ENCODE measurements at regions not wholly inside any gene's neighbourhood (a gene's known extent, or its start where the extent isn't known, plus 50 kb on each side); places are given as distances from the start of the nearest gene placed in this dataset.

DNA sequence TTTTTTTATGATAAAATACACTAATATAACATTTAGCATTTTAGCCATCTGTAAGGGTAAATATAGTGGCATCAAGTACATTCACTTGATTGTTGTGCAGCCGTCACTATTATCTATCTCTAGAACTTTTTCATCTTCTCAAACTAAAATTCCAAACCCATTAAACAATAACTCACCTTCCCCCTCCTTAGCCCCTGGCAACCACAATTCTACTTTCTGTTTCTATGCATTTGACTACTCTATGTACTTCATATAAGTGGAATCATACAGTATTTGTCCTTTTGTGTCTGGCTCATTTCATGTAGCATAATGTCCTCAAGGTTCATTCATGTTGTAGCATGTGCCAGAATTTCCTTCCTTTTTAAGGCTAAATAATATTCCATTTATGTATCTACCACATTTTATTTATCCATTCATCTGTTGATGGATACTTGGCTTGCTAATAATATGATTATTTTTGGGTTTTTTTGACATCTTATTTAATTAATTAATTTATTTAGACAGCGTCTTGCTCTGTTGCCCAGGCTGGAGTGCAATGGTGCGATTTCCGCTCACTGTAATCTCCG is 69.6 kb upstream of the MACF1 start:
- no peak for DNase-seq (ENCODE audit: low spot score)

DNA sequence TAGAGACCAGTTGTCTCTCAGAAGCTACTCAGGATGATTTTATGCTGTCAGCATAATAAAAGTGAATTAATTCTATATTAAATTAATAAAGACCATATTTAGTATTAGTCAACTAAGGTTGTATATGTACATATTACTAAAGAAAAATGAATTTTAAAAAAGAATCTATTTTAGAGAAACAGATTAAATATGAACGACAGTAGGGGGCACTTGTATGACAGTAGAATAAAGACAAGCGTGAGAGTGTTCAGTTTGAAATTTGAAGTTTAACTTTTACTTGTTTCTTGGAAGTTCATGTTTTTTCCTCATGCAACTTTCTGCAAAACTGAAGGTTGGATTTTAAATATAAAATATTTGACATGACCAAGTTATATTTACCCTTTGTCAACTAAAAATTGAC is 67.9 kb upstream of the MACF1 start:
- DNase-seq (ENCODE audit: low spot score), result no peak

GRCh38 chr1:39139723-39140360 is 64.7 kb upstream of the MACF1 start:
- no peak for DNase-seq (ENCODE audit: low spot score)

DNA sequence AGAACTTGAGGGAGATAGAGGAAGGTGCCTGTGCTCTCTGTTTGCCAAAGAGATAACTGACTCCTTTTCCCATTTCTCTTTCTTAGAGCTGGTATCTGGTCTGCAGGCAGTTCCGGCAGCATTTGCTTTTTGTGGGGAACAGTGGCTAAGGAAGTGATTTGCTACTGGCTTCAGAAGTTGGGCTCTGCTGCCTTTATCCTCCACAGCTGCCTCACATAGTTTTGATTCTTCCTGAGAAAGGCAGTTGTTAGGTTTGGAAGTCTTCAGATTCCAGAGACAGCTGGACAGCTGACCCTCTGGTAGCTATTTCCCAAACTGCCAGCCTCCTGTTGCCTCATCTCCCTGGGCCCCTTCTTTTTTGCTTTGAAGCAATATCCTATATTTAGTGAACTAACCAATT is 62.6 kb upstream of the MACF1 start:
- DNase-seq (ENCODE audit: low spot score), result peak; percentile 11

DNA sequence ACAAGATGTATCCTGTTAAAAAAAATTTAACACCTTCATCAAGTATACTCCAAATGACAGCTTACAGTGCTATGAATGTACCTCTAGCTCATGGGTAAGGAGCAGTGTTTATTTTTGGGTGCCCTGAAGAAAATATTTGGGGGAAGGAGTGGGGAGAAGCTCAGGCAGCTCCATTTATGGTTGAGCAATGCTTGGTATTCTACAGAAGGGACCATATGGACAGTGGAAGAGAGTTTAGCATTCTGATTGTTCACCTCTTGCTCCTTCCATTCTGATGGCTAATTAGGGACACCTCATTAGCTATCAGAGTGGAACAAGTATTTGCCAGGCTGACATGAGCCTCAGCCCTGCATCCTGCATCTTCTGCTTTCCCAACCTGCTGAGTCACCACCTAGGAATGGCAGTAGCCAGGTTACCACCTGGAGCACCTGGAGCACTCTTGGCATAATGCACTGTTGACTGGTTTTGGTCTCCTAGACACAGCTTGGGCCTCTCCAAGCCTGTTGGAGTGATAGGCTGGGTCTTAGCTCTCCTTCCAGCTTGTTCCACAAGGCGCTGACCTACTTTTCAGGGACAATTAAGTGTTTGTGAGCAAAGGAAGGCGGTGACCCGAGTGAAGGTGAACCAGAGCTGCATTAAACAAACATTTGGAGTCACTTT is 62.0 kb upstream of the MACF1 start:
- DNase-seq (ENCODE audit: low spot score), result peak; percentile 19

DNA sequence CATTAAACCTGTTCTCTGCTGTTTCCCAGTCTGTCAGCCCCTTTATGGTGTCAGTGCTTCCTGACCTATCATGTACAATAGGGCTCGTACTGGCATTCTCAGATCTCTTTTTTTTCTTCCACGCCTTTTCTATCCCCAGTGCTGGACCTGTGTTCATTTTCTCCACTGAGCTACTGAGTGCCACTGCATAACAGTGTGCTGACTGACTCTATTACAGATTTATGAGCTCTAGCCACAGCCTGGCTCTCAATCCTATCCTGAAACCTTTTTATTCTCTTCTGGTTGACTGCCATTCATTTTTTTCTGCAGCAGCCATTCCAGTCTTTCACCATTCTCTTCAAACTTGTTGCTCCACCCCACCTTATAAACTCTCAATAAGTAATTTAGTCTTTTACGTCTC is 59.6 kb upstream of the MACF1 start:
- no peak for DNase-seq (ENCODE audit: low spot score)

- no peak for DNase-seq (ENCODE audit: low spot score)
Observed at GRCh38 chr1:39145331-39145965, 59.0 kb upstream of the MACF1 start.

DNA sequence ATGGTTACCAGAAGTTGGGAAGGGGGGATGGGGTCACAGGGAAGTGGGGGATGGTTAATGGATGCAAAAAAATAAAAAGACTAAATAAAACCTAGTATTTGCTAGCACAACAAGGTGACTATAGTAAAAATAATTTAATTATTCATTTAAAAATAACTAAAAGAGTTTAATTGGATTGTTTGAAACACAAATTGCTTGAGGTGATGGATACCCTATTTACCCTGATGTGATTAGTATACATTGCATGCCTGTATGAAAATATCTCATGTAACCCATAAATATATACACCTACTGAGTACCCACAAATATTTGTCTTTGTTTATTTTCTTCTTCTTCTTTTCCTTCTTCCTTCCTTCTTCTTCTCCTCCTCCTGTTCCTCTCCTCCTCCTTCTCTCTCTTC is 57.8 kb upstream of the MACF1 start:
- DNase-seq (ENCODE audit: low spot score), result no peak

GRCh38 chr1:39147099-39148025 is 57.1 kb upstream of the MACF1 start:
- no peak for DNase-seq (ENCODE audit: low spot score)

GRCh38 chr1:39148942-39149341 is 55.6 kb upstream of the MACF1 start:
- no peak for DNase-seq (ENCODE audit: low spot score)

- DNase-seq (ENCODE audit: low spot score), result no peak
Observed at GRCh38 chr1:39149509-39149908, 55.0 kb upstream of the MACF1 start.

DNA sequence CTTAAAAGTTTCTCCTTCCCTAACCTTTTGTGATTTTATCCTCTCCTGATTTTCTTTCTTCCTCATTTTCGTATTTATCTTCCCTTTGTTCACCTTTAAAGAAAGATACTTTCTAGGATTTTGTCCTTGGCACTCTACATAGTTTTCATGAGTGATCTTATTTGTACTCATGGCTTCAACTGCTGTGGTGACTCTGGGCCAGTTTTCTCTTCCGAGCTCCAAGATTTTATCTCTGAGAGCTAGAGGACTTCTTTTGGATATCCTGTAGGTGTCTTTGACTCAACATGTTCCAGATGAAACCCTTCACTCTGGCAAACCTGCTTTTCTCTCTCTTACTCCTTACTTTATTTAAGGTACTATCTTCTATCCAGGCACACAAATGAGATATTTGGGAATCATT is 53.7 kb upstream of the MACF1 start:
- no peak for DNase-seq (ENCODE audit: low spot score)

GRCh38 chr1:39151267-39151666 is 53.2 kb upstream of the MACF1 start:
- no peak for DNase-seq (ENCODE audit: low spot score)

DNA sequence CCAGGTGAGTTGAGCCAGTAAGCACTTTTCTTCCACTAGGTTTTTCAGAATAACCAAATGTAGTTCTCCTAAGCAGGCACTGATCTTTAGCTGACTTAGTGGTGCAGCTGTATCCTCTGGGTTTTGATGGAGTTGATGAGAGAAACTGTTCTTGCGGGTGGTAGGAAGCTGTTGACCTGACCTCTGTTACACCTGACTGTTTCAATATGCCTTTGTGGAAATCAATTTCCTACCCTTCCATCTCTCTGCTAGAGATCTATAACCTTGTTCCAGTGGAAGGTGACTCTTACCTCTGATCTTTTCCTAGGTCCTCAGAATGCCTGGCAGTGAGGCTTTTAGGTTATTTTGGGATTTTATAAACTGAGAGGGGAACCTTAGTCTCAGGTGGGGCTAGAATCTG is 51.6 kb upstream of the MACF1 start:
- DNase-seq (ENCODE audit: low spot score), result no peak

DNA sequence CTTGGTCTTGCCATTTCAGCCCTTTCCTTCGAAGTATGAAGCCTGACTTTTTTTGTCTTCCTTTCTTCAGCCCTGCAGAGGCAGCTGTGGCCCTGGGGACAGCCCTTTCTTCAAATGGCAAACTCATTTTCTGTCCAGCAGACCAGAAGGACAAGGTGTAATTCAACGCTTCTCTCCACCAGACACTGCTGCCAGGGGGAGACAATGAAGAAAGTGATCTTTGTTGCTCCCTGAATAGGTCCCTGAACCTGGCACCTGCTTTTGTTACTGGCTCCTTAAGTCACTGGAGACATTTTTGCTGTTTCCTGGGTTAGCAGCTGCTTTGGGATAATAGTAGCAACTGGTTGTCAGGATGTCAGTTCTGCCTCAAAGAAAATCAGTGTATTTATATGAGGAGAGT is 50.8 kb upstream of the MACF1 start:
- no peak for DNase-seq (ENCODE audit: low spot score)

DNA sequence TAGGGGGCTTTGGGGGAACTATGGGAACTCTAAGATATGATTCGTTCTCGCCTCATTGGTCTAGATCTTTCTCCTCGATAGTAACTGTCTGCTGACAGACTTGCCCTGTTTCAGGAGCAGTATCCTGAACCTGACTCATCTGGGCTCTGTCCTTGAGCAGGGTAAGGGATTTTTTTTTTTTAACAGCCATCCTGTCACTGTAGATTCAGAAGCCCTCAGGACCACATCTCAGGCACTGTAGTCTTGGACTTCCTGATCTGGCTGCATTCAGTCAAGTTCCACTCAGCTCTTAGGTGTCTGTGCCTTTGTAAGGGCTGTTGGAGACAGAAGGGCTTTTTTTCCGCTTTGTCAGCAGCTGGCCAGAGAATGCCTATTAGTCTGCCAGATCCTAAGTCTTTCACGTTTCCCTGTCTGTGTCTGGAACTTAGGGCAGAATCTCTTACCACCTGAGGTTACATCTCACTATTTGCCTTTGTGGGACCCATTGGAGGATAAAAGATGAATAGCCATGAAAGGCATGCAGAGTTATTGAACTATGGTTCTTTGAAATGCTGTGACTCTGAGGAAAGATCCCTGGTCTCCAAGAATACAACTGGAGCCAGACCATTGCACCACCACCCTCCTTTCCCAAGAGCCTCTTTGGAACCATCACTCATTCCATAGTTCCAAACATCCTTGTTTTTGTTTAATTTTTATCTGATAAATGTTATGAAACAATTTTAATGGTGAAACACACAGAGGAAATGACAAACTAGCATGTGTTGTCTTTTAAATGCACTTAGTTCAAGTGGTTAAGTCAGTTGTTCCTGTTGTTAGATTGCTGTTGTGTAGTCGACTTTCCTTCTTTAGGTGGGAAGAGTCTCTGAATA is 49.7 kb upstream of the MACF1 start:
- DNase-seq (ENCODE audit: low spot score), result peak; percentile 41

Measured in A172 (cell line).